VCaP (cell line): ENCODE measurements at regions not wholly inside any gene's neighbourhood (a gene's known extent, or its start where the extent isn't known, plus 50 kb on each side); places are given as distances from the start of the nearest gene placed in this dataset.

Experiments
- H3K27ac ChIP-seq: fragments of 450-650 bp; 2 replicates; pipeline ENCODE4 v1.5.1; 2017
- CTCF ChIP-seq: fragments of 450-650 bp; conservative IDR thresholded peaks from 2 replicates; pipeline ENCODE4 v1.5.1; 2017; ENCODE audit warnings: mild to moderate bottlenecking, moderate library complexity

- H3K27ac ChIP-seq = no peak overlapping the region
- no peak for TF ChIP-seq CTCF
Measured at GRCh38 chr5:88483964-88484672, 215.5 kb upstream of the TMEM161B start.

- H3K27ac ChIP-seq = no peak overlapping the region
- no peak for TF ChIP-seq CTCF
Measured at GRCh38 chr5:88480801-88481499, 212.3 kb upstream of the TMEM161B start.

- TF ChIP-seq CTCF = no peak
- no peak overlapping the region for H3K27ac ChIP-seq
Measured at GRCh38 chr5:88480245-88480644, 211.6 kb upstream of the TMEM161B start.

GRCh38 chr5:88474574-88474973 is 205.9 kb upstream of the TMEM161B start:
- H3K27ac ChIP-seq = no peak overlapping the region
- TF ChIP-seq CTCF = no peak

- H3K27ac ChIP-seq = no peak overlapping the region
- TF ChIP-seq CTCF = no peak
Measured at GRCh38 chr5:88470745-88471144, 202.1 kb upstream of the TMEM161B start.

- TF ChIP-seq CTCF = no peak
- no peak overlapping the region for H3K27ac ChIP-seq
Measured at GRCh38 chr5:88459971-88460370, 191.3 kb upstream of the TMEM161B start.

- H3K27ac ChIP-seq = no peak overlapping the region
- TF ChIP-seq CTCF = no peak
Measured at GRCh38 chr5:88452820-88453219, 184.2 kb upstream of the TMEM161B start.
